ENCODE measurements at regions not wholly inside any gene's neighbourhood (a gene's known extent, or its start where the extent isn't known, plus 50 kb on each side); places are given as distances from the start of the nearest gene placed in this dataset.

DNA sequence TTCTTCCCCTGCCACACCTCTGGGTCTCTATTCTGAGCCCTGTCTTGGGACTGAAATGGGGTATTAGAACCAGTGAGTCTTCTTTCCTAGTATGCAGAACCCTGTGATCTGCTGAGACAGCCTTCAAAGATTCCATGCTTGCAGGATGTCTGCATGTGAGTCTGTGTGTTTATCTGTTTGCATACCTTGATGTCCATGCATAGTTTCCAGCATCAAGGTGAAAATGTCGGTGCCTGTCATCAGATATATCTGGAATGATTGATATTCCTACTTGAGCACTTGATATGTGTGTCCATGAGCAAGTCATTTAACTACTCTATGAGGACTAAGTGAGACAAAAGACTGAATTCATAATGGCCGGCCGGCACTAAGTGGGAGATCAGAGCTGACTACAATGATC is 117.0 kb upstream of the HS3ST1 start:
- DNase-seq: no peak

DNA sequence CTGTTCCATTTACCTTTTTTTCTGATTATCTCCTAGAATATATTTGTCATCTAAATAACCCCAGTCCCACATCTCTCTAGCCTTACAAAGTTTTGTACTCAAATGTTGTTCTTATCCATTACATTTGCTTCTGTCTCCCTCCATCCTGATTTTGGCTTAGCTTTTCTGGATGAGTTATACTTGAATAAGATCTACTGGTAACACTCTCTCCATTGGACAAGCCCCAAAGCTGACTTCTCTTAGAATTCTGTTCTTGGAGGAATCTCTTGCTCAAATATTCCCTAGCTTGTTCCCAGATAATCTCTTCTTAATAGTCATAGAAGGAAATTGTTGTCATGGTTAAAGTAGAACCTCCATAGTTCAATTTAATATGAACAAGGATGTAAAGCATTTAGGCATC is 115.5 kb upstream of the HS3ST1 start:
- DNase-seq: no peak

DNA sequence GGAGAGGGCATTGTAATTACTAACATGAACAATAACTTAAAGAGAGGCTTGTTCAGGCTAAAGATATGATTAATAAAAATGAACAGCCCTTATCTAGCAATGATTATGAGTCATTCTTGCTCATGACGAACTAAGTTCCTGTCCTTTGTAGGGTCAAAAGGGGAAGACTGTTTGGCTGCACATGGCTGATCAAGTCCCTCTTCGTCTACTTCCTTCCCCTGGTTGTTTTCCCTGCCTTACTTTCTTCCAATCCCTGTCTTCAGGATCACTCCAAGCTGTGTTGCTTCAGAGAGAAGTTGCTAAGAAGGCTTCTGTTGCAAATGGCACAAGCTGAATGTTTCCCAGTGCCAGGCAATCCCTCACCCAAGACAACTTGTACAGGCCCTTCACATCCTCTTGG is 115.0 kb upstream of the HS3ST1 start:
- no peak for DNase-seq

DNA sequence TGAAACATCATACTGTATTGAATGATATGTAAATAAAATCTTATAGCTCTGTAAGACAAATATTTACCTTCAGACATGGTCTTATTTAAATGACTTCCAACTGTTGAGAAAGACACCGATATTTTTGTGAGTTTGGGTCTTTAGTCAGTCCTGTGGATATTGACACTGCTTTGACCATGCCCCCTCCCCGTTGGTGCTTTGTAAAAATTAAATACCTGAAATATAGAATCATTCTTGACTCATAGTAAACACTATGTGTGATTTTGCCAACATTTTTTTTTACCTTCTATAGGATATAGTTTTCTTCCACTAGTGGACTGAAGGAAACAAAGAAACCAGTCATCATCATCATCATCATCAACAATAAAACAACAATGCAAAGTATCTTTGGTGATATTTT is 114.3 kb upstream of the HS3ST1 start:
- DNase-seq: no peak

DNA sequence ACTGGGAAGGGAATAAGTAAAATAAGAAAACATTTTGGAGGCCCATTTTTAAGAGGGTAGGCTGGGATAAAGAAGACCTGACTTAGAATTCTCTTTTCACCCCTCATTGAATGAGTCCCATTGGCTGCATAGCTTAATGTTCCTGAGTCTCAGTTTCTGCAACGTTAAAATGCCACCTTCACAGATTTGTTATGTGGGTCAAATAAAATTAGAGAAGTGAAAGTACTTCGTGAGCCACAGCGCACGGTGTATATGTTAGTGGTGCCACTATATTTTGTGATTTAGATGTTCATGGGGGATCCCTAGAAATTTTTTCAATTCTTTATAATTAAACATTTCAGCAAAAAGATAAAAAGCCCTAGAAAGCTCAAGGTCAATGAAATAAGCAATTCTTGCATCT is 109.2 kb upstream of the HS3ST1 start:
- DNase-seq: no peak

DNA sequence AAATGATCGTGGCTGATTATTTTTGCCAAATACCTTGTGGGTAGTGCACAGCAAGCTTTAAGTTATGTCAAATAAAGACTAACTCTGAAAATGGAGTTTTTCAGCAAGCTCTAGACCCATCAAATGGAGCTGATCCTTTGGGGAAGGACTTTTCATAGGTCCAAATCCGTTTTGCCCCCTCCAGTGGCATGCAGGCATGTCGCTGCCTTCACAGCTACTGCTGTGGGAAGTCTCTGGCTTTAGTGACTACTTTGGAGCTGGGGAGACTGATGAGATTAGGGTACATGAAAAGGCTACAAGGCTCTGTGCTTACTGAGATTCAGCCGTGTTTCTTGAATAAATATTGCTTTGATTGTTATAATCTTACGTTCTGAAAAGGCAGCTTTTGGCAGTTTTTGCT is 106.6 kb upstream of the HS3ST1 start:
- DNase-seq: no peak

DNA sequence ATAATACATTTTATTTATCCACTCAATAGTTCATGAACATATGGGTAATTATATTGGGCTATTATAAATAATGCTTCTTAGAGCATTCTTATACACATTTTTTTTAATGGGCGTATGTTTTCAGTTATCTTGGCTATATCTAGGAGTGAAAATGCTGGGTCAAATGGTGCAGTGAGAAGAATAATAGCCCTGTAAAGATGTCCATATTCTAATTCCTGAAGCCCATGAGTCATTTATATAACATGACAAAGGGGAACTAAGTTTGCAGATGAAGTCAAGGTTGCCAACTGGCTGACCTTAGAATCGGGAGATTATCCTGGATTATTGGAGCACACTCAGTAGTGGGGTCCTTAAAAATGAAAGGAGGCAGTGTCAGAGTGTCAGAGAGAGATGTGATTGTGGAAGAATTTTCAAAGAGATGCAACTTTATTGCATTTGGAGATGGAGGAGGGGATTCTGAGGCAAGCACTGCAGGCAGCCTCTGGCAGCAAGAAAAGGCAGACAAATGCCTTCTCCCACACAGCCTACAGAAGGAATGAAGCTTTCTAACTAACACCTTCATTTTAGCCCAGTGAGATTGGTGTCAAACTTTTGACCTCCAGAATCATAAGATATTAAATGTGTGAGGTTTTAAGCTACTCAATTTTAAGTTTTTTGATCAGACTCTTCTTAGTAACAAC is 106.1 kb upstream of the HS3ST1 start:
- no peak for DNase-seq

DNA sequence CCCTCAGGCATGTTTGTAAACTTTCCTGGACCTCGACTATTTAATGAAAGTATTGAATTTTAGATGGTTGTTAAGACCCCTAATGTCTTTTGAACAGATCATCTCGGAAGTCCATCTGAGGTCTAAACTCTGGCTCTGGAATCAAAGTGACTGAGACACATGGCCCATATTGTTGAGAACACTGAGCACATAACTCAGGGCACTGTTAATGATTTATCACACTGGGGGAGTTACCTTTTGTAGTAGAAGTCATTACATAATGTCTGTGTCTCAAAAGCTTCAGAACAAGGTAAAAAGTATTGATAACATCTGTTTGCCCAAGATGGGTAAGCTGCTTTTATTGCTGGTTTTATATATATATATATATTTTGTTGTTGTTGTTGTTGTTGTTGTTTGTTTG is 103.4 kb upstream of the HS3ST1 start:
- no peak for DNase-seq

DNA sequence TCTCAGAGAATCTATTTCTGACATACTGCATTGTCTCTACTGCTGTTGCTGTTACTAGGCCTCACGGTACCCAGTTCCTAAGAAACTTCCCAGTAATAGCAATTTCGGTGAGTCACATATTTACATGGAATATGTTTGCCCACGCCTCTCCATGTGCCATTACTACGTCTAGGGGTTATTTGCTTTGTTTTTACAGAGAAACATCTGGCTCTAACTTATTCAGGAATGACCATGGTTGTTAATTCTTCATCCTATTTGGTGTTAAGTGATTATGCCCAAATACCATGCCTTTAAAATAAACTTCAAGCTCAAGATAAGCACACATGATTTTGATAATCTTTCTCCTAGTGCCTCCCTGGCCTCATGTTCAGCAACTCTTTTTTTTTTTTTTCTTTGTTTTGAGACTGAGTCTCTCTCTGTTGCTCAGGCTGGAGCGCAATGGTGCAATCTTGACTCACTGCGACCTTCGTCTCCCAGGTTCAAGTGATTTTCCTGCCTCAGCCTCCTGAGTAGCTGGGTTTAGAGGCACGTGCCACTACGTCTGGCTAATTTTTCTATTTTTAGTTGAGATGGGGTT is 101.0 kb upstream of the HS3ST1 start:
- DNase-seq: no peak

DNA sequence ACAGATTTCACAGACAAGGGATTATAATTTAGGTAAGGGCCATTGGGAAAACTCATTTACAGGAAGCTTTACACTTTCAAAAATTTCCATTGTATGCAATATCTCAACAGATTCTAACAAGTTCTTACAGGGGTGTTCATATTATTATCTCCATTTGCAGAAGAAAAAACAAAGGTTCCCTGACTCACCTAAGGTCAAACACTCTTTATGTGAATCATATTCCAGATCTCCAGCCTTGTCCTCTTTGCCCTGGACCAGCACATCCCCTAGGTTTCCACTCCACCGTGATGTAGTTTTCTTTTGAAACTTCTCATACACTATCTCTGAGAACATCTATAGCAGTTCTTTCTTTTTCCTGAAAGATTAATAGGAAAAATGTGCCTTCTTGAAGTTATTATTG is 96.4 kb upstream of the HS3ST1 start:
- no peak for DNase-seq

DNA sequence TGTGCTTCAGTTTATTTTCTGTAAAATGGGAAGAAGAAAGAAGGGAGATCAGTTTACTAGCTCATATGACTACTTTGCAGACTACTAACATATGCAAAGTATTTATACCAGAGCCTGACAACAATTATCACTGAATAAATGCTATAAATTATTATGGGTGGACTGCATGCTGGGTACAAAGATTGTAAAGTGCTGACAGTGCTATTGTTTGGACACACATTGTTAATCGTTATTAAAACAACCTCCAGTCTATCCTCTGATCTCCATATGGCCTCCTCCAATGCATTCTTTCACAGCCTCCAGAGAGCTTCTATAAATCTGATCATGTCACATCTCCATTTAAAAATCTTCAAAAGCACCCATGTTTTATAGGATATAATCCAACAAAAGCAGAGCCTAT is 90.1 kb upstream of the HS3ST1 start:
- no peak for DNase-seq

DNA sequence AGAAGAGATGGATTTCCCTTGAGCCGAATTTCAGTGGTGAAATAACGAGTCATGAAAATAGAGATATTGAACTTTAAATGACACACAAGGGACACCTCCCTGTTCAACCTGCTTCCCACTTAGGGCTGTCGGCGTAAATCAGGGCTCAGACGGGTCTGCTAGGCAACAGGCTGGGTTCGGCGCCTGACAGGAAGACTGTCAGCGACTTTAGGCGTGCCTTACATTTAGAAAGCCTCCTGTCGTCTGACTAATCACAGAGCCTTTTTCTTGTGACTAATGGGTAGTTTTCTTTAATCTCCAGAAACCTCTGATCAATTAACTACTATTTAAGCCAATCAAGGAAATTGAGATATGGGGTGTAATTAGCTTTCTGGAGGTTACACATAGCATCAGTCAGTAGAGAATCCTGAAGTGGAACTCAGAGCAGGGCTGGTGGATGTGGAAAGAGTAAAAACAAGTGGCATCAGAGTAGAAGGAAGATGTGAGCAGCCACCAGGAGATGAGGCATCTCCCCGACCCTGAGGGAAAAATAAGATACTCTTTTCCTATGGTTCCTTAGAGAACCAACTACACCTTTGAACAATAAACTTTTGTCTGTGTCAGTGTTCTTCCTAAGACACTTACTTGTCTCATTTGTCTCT is 86.2 kb upstream of the HS3ST1 start:
- no peak for DNase-seq

DNA sequence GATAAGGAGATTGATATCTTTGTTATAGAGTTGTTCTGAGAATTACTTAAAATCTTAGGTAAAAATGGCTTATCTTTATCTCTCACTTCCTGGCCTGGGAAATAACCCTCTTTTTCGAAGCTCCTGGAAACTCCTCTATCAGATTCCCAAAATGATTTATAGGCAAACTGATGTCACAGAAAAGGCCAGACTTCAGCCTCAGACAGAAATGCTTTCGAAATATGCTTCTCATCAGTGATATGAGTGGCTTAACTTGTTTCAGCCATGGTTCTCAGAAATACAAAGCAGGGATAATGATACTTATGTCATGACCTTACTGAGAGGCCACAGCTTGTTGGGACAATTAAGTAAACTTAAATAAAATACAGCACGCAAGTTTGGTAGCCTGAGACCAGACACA is 85.3 kb upstream of the HS3ST1 start:
- no peak for DNase-seq

DNA sequence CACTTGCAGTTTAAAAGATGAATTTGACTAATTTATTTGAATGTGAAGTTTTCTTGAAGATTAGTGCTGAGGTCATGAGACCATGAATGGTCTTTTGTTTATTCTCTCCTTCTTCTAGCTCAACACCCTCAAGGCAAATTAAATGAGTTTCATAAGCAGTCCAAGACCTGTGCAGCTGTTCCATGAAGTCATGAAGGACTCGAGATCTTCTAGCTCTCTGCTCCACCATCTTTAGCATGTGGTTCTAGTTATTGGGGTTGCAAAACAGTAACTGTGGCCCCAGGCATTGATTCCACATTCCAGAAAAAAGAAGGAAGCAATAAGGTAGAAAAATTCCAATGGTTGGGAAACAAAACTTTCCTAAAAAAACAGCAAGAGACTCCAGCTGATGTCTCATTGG is 84.2 kb upstream of the HS3ST1 start:
- DNase-seq: no peak

DNA sequence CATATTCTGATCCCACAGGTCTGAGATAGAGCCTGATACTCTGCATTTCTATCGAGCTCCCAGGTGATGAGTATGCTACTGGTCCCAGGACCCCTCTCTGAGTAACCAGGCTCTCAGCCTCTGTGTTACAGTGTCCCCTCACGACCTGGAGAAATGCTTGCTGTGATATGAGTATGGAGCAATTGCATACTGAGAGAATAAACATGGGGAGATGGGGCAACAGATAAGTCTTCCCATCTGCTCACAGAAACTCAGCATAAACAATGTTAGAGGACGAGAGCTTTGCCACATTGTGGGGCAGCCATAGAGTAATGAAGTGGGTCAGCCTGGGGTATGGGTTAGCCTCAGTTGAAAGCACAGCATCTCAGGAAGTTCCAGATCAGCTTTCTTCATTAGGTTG is 82.6 kb upstream of the HS3ST1 start:
- DNase-seq: no peak

DNA sequence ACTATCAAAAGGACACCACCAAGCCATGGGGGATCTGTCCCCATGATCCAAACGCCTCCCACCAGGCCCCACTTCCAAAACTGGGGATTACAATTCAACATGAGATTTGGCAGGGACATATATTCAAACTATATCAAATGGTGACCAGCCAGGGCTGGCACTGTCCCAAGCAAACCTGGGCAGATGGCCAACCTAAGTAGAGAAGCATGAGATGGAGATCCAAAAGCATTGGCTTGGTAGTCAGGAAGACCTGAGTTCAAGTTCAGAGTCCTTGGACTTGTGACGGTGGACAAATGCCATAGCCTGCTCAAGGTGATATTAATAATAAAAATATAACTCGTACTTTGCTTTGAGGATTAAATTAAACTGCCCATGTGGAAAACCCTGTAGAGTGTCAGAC is 79.2 kb upstream of the HS3ST1 start:
- DNase-seq: no peak

DNA sequence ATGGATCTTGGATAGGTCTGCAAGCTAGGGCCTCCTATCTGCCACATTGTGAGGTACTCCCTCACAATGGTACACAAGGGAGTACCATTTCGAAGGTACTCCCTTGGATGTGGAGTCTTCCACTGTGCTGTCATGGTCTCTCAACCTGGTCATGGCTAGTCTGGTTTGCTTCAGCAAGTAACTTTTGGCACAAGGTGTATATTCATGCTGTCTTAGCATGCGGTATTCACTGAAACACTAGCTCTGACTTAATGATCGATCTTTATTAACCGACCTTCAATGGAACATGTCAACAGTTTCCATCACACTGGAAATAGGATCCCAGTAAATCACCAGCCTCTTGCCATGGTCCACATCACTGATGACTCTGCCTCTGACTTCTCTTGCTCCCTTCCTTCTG is 77.5 kb upstream of the HS3ST1 start:
- DNase-seq: no peak

DNA sequence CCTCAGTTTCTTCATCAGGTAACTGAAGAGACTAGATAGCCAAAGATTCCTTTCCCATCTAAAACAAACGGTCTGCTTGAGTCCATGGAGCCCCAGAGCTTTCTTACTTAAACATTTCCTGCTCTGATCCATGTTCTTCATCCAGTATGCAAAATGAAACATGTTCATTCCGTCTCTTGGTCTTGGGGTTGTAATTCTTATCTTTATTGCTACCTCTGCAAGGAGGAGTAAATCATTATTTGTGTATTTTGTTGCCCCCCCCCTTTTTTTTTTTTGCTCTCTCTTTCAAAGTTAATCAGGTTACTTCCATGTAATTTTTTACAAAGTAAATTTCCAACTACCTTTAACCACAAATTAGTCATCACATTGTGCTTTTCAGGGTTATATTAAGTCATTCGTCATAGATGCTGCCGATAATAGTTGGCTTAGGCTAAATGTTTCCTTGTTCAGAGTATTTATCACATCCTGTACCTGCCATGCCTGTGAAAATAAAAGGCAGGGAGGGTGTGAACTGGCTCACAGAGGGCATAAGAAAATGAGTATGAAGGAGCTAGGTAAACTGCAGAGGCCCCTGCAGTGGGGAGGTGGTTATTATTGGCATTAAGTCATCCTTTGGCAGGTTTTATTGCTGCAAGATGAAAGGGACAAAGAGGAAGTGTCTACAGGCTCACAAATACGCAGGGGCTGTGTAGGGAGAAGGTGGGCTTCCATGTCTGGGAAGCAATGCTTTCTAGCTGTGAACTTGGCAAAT is 76.7 kb upstream of the HS3ST1 start:
- no peak for DNase-seq

DNA sequence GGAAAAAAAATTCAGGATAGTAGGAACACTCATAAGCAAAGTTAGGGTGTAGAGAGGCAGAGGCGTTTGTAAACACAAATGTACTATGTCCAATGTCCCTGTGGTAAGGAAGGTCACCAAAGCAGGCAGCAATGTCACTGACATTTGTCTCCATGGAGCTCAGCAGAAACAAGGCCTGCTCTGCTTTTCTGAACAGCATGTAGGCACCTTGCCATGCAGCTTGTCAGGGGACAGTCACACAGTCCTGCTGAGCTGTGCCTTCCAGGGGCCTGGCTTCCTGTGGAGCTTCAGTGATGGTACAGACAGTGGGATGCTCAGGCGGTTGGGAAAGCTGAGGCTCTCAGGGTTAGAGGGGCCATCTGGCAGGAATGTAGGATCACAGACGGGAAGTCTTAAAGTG is 74.5 kb upstream of the HS3ST1 start:
- no peak for DNase-seq

DNA sequence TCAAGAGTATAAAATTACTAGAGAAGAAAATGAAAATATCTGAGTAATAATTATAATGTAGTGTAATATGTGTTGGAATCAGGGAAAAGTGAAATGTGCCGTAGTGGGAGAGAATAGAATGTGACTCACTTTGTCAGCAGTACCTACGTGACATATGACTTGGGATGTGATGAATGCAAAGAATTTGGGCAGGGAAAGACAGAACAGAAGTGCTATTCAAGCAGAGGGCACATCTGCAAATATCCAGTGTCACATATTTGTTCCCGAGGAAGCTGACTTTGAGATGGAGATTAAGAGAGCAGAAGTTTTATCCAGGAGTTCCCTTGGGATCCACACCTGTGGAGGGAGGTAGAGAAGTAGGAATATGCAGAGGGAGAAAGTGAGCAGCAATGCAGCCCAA is 69.3 kb upstream of the HS3ST1 start:
- no peak for DNase-seq

DNA sequence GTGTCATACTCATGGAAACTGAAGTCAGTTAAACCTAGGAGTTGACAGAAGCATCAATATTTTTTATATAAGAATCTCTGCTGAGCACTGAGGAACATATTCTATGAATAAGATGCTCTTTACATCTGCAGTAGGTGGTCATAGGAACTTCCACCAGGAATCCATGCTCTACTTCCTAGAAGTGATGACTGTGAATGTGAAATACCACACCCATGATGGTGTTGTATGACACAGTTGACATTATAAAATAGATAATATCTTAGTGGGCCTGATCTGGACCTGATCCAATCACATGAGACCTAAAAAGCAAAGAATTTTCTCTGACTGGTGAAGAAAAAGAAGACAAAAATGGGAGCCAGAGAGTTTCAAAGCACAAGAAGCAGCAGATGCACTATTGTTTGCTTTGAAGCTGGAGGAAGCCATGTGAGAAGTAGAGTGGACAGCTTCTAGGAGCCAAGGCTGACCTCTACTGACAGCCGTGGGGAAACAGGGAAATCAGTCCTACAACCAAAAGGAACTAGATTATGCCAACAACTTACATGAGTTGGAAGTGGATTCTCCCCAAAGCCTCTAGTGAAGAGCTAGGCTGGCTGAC is 68.6 kb upstream of the HS3ST1 start:
- no peak for DNase-seq

DNA sequence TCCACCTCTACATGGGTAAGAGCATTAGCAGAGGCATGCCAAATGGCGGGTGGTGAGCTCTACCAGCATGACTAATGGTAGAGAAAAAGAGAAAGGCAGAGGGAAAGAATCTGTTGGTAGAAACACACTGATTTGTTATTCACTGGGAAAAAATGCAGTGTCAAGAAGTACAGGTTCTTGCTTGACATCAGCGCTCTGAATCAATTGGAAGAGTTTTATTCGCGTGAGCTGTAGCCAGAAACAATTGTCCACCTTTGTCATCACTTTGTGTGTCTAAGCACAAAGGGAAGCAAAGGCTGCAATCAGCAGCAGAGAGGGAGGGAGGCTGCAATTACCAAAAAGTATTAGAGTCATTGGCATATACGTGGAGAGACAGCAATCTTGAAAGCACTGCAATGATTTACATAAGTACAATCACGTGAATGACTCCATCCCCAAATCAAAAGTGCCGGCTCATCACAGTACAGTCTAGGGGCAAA is 67.7 kb upstream of the HS3ST1 start:
- no peak for DNase-seq

DNA sequence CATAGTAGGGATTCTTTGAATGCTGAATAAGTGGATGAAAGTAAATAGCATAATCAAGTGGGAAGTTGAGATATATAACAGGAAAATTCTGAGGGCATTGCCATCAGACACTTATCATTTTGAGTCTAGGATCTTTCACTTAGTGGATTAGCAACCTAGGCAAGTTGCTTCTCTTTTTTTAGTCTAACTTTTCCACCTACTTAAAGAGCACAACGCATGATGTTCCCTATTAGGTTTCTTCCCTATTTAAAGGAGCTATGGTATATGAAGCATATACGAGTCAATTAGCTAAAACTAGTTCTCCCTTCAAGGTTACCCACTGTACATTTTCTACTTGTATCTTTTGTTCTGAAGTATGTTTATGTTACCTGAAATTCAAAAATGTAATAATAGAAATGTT is 67.1 kb upstream of the HS3ST1 start:
- DNase-seq: no peak

DNA sequence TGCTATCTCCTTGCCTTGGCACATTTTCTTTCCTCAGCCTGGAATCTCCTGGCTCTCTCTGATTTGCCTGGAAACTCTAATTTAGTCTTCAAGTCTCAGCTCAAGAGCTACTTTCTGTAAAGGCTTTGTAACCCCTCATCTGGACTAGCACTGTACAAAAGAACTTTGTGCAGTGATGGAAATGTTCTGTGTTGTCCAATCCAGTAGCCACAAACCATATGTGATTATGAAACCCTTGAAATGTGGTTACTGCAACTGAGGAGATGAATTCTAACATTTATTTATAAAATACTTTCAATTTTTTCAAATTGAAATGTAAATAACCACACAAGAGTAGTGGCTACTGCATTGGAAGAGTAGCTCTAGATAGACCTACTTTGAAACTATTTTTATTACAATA is 66.6 kb upstream of the HS3ST1 start:
- no peak for DNase-seq
